ENCODE measurements at regions not wholly inside any gene's neighbourhood (a gene's known extent, or its start where the extent isn't known, plus 50 kb on each side); places are given as distances from the start of the nearest gene placed in this dataset.

- TF ChIP-seq POLR2A (IDR thresholded peaks at IDR 0.05) = no peak
- no peak for TF ChIP-seq POLR2AphosphoS5 (IDR thresholded peaks at IDR 0.05)
- TF ChIP-seq CTCF (IDR thresholded peaks at IDR 0.05) = no peak
- Histone ChIP-seq H3K27me3 (replicated peaks; ENCODE audit: insufficient read depth) (no peaks in the 10 kb centered on the region), H3K27ac (no peak overlapping the region), H3K9me3 (no peaks in the 10 kb centered on the region), H3K4me1 (replicated peaks) (no peaks in the 10 kb centered on the region), H3K4me3 (no peak overlapping the region), H3K36me3 (no peaks in the 10 kb centered on the region)
- no peak for DNase-seq (ENCODE audit: low spot score)
- intact Hi-C loops (cut with DNase I) = no loop called here
- 86% methylated on average over 3 of the region's 3 CpGs for WGBS
These were observed 62.5 kb upstream of the GDNF start for GRCh38 chr5:37902323-37902722.

GRCh38 chr5:37900692-37901091, 60.9 kb upstream of the GDNF start:
- intact Hi-C loops (cut with DNase I) = no loop called here
- Histone ChIP-seq H3K4me3 (no peak overlapping the region), H3K36me3 (no peaks in the 10 kb centered on the region), H3K27ac (no peak overlapping the region), H3K27me3 (replicated peaks; ENCODE audit: insufficient read depth) (no peaks in the 10 kb centered on the region), H3K4me1 (replicated peaks) (no peaks in the 10 kb centered on the region), H3K9me3 (no peaks in the 10 kb centered on the region)
- no peak for DNase-seq (ENCODE audit: low spot score)
- WGBS = 0% methylated on average over 1 of the region's 1 CpG
- TF ChIP-seq POLR2AphosphoS5 (IDR thresholded peaks at IDR 0.05) (no peak), POLR2A (IDR thresholded peaks at IDR 0.05) (no peak), CTCF (IDR thresholded peaks at IDR 0.05) (no peak)

DNA sequence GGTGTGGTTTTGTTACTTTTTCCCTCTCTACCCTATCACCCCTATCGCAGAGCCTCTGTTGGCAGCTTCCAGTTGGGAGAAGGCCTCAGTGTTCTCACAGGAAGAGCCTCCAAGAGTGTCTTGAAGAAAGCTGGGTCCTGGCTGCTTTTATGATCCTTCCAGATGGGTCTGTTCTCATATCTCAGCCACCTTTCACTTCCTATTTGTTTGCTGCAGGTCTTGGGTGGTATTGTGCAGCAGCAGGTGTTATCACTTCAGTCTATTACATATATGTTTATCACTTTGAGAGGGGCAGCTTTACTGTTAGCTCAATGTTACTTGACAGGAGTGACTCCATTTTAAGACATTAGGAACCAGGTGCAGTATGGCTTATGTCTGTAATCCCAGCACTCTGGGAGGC, 59.2 kb upstream of the GDNF start:
- TF ChIP-seq CTCF (IDR thresholded peaks at IDR 0.05) (no peak), POLR2A (IDR thresholded peaks at IDR 0.05) (no peak)
- DNase-seq (ENCODE audit: low spot score) = no peak
- 100% methylated on average over 1 of the region's 1 CpG for WGBS

GRCh38 chr5:37896159-37896558, 56.3 kb upstream of the GDNF start:
- Histone ChIP-seq H3K4me3 (no peak overlapping the region), H3K27me3 (replicated peaks; ENCODE audit: insufficient read depth) (no peaks in the 10 kb centered on the region), H3K4me1 (replicated peaks) (no peaks in the 10 kb centered on the region), H3K36me3 (no peaks in the 10 kb centered on the region), H3K9me3 (no peaks in the 10 kb centered on the region), H3K27ac (no peak overlapping the region)
- no peak for DNase-seq (ENCODE audit: low spot score)
- intact Hi-C loops (cut with DNase I) = no loop called here
- TF ChIP-seq POLR2AphosphoS5 (IDR thresholded peaks at IDR 0.05) = no peak
- TF ChIP-seq POLR2A (IDR thresholded peaks at IDR 0.05) = no peak
- no peak for TF ChIP-seq CTCF (IDR thresholded peaks at IDR 0.05)
- WGBS = 81% methylated on average over 4 of the region's 4 CpGs

More for the DNA sequence above, 59.2 kb upstream of the GDNF start:
- Histone ChIP-seq H3K27ac (no peak overlapping the region), H3K36me3 (no peaks in the 10 kb centered on the region), H3K4me1 (replicated peaks) (no peaks in the 10 kb centered on the region), H3K9me3 (no peaks in the 10 kb centered on the region), H3K4me3 (no peak overlapping the region), H3K27me3 (replicated peaks; ENCODE audit: insufficient read depth) (no peaks in the 10 kb centered on the region)
- intact Hi-C loops (cut with DNase I) = no loop called here

GRCh38 chr5:37893434-37894134, 53.7 kb upstream of the GDNF start:
- H3K27ac ChIP-seq = no peak overlapping the region

More at GRCh38 chr5:37893434-37894134, 53.7 kb upstream of the GDNF start:
- Histone ChIP-seq H3K27me3 (replicated peaks; ENCODE audit: insufficient read depth) (no peaks in the 10 kb centered on the region), H3K9me3 (no peaks in the 10 kb centered on the region), H3K4me1 (replicated peaks) (no peaks in the 10 kb centered on the region), H3K36me3 (no peaks in the 10 kb centered on the region), H3K4me3 (no peak overlapping the region)
- 42% methylated on average over 3 of the region's 3 CpGs for WGBS
- DNase-seq (ENCODE audit: low spot score) = no peak
- TF ChIP-seq CTCF (IDR thresholded peaks at IDR 0.05) = no peak
- TF ChIP-seq POLR2AphosphoS5 (IDR thresholded peaks at IDR 0.05) = no peak
- TF ChIP-seq POLR2A (IDR thresholded peaks at IDR 0.05) = no peak
- intact Hi-C loops (cut with DNase I) = no loop called here
